ENCODE measurements at regions not wholly inside any gene's neighbourhood (a gene's known extent, or its start where the extent isn't known, plus 50 kb on each side); places are given as distances from the start of the nearest gene placed in this dataset.

DNA sequence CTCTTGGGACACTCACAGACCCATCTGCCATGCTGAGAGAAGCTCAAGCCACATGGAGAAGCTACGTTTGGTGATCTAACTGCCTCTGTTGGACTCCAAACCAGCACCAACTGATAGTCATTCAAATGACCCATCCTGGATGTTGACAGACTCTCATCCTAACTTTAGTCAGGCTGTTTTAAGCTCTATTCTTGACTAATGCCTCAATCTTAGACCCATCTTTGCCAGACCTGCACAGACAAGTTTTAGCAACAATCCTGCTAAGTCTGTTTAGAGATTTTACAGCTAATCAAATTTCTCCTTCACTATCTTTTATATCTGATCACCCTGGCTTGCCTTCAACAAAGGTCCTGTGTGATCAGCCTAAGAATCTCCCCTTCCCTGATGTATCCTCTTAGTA, 245.1 kb downstream of the SCG2 start:
- no peak for TF ChIP-seq POLR2A (IDR thresholded peaks at IDR 0.05)
- TF ChIP-seq, protein P1, sequence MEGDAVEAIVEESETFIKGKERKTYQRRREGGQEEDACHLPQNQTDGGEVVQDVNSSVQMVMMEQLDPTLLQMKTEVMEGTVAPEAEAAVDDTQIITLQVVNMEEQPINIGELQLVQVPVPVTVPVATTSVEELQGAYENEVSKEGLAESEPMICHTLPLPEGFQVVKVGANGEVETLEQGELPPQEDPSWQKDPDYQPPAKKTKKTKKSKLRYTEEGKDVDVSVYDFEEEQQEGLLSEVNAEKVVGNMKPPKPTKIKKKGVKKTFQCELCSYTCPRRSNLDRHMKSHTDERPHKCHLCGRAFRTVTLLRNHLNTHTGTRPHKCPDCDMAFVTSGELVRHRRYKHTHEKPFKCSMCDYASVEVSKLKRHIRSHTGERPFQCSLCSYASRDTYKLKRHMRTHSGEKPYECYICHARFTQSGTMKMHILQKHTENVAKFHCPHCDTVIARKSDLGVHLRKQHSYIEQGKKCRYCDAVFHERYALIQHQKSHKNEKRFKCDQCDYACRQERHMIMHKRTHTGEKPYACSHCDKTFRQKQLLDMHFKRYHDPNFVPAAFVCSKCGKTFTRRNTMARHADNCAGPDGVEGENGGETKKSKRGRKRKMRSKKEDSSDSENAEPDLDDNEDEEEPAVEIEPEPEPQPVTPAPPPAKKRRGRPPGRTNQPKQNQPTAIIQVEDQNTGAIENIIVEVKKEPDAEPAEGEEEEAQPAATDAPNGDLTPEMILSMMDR (IDR thresholded peaks at IDR 0.05 in 4 of 5, conservative IDR thresholded peaks at IDR 0.05 in 1 of 5): no peak
- in situ Hi-C loops (cut with MboI; ENCODE audit: low sequenced_read_pairs in 4 of 4): no loop called here
- Histone ChIP-seq H3K27ac (no peak overlapping the region), H3K4me1 (no peaks in the 10 kb centered on the region), H3K9me3 (no peaks in the 10 kb centered on the region), H3K36me3 (no peaks in the 10 kb centered on the region), H3K27me3 (no peaks in the 10 kb centered on the region), H3K4me3 (no peak overlapping the region)
- DNase-seq (no peak), ATAC-seq (no peak)
- intact Hi-C loops (cut with DNase I; ENCODE audit: low total_unique reads): no loop called here

DNA sequence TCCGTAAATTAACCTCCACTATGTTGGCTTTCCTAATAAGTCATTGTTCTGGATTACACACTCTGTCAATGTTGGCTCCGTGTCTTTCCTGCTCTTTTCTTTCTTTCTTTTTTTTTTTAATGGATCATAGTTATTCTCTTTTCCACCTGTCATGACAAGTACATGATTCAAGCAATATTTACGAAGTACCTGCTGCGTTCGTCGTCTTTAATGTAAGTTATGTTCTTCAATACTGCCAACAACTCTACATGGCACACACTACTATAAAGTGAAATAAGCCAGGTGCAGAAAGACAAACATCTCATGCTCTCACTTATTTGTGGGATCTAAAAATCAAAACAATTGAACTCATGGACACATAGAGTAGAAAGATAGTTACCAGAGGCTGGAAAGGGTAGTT, 239.1 kb downstream of the SCG2 start:
- Histone ChIP-seq H3K27ac (no peak overlapping the region), H3K27me3 (no peaks in the 10 kb centered on the region), H3K4me1 (no peaks in the 10 kb centered on the region), H3K36me3 (no peaks in the 10 kb centered on the region), H3K4me3 (no peak overlapping the region), H3K9me3 (no peaks in the 10 kb centered on the region)
- in situ Hi-C loops (cut with MboI; ENCODE audit: low sequenced_read_pairs in 4 of 4): no loop called here
- TF ChIP-seq, protein P1 (IDR thresholded peaks at IDR 0.05 in 4 of 5, conservative IDR thresholded peaks at IDR 0.05 in 1 of 5): no peak
- no peak for TF ChIP-seq POLR2A (IDR thresholded peaks at IDR 0.05)
- intact Hi-C loops (cut with DNase I; ENCODE audit: low total_unique reads): no loop called here
- ATAC-seq: no peak
- DNase-seq: no peak

DNA sequence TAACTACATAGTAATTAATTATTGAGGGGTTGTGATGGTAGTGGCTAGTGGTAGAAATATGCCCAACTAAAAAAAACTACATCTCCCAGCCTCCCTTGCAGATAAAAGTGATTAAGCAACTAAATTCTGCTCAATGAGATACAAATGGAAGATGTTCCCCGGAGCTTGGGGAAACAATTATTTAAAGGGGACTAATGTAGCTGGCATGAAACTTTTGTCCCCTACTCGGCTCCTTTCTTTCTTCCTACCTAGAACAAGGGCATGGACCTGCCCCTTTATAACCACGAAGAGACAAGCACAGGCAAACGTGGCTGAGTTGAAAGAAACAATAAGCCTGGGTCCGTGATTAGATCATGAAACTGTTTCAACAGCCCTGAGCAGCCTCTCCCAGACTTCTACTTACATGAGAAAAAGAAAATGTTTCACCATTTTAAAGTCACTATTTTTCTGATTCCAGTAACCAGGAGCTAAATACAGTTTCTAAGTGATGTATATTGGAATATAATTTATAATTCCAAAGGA, 236.9 kb downstream of the SCG2 start:
- Histone ChIP-seq H3K36me3 (no peaks in the 10 kb centered on the region), H3K4me1 (no peaks in the 10 kb centered on the region), H3K27ac (no peak overlapping the region), H3K9me3 (no peaks in the 10 kb centered on the region), H3K27me3 (no peaks in the 10 kb centered on the region), H3K4me3 (no peak overlapping the region)
- no peak for ATAC-seq
- no peak for DNase-seq
- TF ChIP-seq POLR2A (IDR thresholded peaks at IDR 0.05): no peak
- TF ChIP-seq, protein P1 (IDR thresholded peaks at IDR 0.05 in 4 of 5, conservative IDR thresholded peaks at IDR 0.05 in 1 of 5): no peak
- intact Hi-C loops (cut with DNase I; ENCODE audit: low total_unique reads) (no loop called here), in situ Hi-C loops (cut with MboI; ENCODE audit: low sequenced_read_pairs in 4 of 4) (no loop called here)

DNA sequence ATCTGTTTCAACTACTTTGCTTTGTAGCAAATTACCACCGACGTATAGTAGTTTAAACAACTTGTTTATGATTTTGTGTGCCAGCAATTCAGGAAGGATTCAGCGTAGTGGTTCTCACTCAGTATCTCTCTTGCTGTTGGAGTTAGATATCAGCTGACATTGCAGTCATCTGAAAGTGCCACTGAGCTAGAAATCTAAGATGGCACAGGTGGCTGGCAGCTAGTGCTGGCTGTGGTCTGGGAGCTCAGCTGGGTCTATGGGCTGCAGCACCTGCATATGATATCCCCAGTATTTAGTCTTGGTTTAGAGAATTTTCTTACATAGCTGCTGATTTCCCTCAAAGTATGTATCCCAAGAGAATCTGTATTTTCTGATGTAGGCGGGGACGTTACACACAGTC, 235.6 kb downstream of the SCG2 start:
- no peak for TF ChIP-seq POLR2A (IDR thresholded peaks at IDR 0.05)
- TF ChIP-seq, protein P1 (IDR thresholded peaks at IDR 0.05 in 4 of 5, conservative IDR thresholded peaks at IDR 0.05 in 1 of 5): no peak
- Histone ChIP-seq H3K9me3 (no peaks in the 10 kb centered on the region), H3K27me3 (no peaks in the 10 kb centered on the region), H3K4me3 (no peak overlapping the region), H3K36me3 (no peaks in the 10 kb centered on the region), H3K27ac (no peak overlapping the region), H3K4me1 (no peaks in the 10 kb centered on the region)
- intact Hi-C loops (cut with DNase I; ENCODE audit: low total_unique reads): no loop called here
- ATAC-seq (no peak), DNase-seq (no peak)
- in situ Hi-C loops (cut with MboI; ENCODE audit: low sequenced_read_pairs in 4 of 4): no loop called here

DNA sequence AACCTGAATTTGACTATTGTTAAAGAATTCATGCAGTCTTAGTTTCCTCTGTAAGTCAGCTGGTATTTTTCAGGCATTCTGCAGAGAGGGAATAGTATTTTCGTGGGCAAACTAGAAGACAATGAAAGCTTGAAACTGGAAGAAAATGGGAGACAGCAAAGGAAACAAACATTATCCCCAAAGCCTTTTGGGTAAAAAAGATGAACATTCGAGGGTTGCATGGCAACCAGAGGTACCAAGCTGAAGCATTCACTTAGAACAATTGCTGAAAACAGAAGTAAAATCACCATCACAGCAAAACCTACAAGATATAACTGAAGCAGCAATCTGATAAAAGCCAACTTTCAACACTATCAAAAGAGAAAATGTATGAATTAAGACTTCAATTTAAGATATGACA, 233.7 kb downstream of the SCG2 start:
- in situ Hi-C loops (cut with MboI; ENCODE audit: low sequenced_read_pairs in 4 of 4): no loop called here
- no peaks in the 10 kb centered on the region for H3K36me3 ChIP-seq
- DNase-seq: no peak
- H3K27ac ChIP-seq: no peak overlapping the region
- ATAC-seq: no peak
- intact Hi-C loops (cut with DNase I; ENCODE audit: low total_unique reads): no loop called here
- H3K4me3 ChIP-seq: no peak overlapping the region
- no peaks in the 10 kb centered on the region for H3K4me1 ChIP-seq
- TF ChIP-seq, protein P1 (IDR thresholded peaks at IDR 0.05 in 4 of 5, conservative IDR thresholded peaks at IDR 0.05 in 1 of 5): no peak
- no peak for TF ChIP-seq POLR2A (IDR thresholded peaks at IDR 0.05)
- no peaks in the 10 kb centered on the region for H3K27me3 ChIP-seq
- no peaks in the 10 kb centered on the region for H3K9me3 ChIP-seq

All from gastrocnemius medialis (tissue), 4 donors.